ENCODE measurements at regions not wholly inside any gene's neighbourhood (a gene's known extent, or its start where the extent isn't known, plus 50 kb on each side); places are given as distances from the start of the nearest gene placed in this dataset.

GRCh38 chr5:19406576-19407365, 581.2 kb downstream of the CDH18 start:
- Mint-ChIP-seq H3K4me3 (no peak overlapping the region), H3K36me3 (ENCODE audit: insufficient read depth in 1 of 3, low read depth in 3 of 3) (peaks cover 0 to 7% (median 0%) of the 10 kb centered on the region in 3 experiments; a peak in 3 of 7 replicates), H3K9me3 (peaks cover 3 to 6% of the 10 kb centered on the region in 2 experiments; a peak in 2 of 5 replicates), H3K27ac (no peak overlapping the region), H3K27me3 (ENCODE audit: low read depth) (no peaks in the 10 kb centered on the region), H3K4me1 (peaks cover 6 to 11% of the 10 kb centered on the region in 2 experiments)
- Histone ChIP-seq H2AFZ (ENCODE audit: low read length) (no peak overlapping the region), H4K8ac (replicated peaks; ENCODE audit: insufficient read length, low read depth, low read length) (no peak overlapping the region), H3K23ac (ENCODE audit: insufficient read length, low read depth, low read length) (no peak overlapping the region), H4K20me1 (ENCODE audit: control insufficient read depth, insufficient read depth, insufficient read length) (no peaks in the 10 kb centered on the region), H2BK20ac (ENCODE audit: low read depth, low read length, poor library complexity, severe bottlenecking) (no peak overlapping the region), H2BK5ac (ENCODE audit: insufficient read length, low read length) (no peak overlapping the region), H3K14ac (ENCODE audit: insufficient read depth, low read length) (no peak overlapping the region), H4K5ac (ENCODE audit: insufficient read length, low read depth, low read length) (no peak overlapping the region), H3K27me3 (ENCODE audit: insufficient read depth, low read length) (no peaks in the 10 kb centered on the region), H3K18ac (ENCODE audit: insufficient read length, low read depth, low read length) (no peak overlapping the region), H2BK120ac (ENCODE audit: low read depth, low read length, poor library complexity, severe bottlenecking) (no peak overlapping the region), H3K4me1 (ENCODE audit: insufficient read depth, low read length) (no peaks in the 10 kb centered on the region; the same call in 1 of the 2 replicates), H2BK15ac (ENCODE audit: low read depth, low read length) (no peak overlapping the region), H3K79me2 (ENCODE audit: insufficient read depth, low read length) (no peaks in the 10 kb centered on the region), H3K79me1 (ENCODE audit: insufficient read depth, low read depth, low read length, poor library complexity, severe bottlenecking) (no peaks in the 10 kb centered on the region), H2AK5ac (ENCODE audit: insufficient read length, low read length) (no peak overlapping the region), H3K23me2 (ENCODE audit: insufficient read length, low read depth, low read length, poor library complexity, severe bottlenecking) (no peaks in the 10 kb centered on the region), H3K9ac (ENCODE audit: extremely low read depth, insufficient read length, low read length) (no peak overlapping the region), H3K27ac (ENCODE audit: insufficient read length, low read depth, low read length) (no peak overlapping the region), H2BK12ac (ENCODE audit: insufficient read length, low read depth, low read length) (no peak overlapping the region), H4K91ac (ENCODE audit: insufficient read length, low read depth, low read length) (no peak overlapping the region), H3K4ac (ENCODE audit: low read depth, low read length) (no peak overlapping the region), H3T11ph (ENCODE audit: low read length) (no peak overlapping the region), H3K56ac (ENCODE audit: insufficient read length, low read depth, low read length) (no peak overlapping the region), H3K4me2 (ENCODE audit: insufficient read depth, insufficient read length, low read length) (no peak overlapping the region), H3K9me3 (ENCODE audit: control insufficient read depth, low read depth, low read length) (no peaks in the 10 kb centered on the region)
- TF ChIP-seq, protein P1, sequence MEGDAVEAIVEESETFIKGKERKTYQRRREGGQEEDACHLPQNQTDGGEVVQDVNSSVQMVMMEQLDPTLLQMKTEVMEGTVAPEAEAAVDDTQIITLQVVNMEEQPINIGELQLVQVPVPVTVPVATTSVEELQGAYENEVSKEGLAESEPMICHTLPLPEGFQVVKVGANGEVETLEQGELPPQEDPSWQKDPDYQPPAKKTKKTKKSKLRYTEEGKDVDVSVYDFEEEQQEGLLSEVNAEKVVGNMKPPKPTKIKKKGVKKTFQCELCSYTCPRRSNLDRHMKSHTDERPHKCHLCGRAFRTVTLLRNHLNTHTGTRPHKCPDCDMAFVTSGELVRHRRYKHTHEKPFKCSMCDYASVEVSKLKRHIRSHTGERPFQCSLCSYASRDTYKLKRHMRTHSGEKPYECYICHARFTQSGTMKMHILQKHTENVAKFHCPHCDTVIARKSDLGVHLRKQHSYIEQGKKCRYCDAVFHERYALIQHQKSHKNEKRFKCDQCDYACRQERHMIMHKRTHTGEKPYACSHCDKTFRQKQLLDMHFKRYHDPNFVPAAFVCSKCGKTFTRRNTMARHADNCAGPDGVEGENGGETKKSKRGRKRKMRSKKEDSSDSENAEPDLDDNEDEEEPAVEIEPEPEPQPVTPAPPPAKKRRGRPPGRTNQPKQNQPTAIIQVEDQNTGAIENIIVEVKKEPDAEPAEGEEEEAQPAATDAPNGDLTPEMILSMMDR (conservative IDR thresholded peaks at IDR 0.05): no peak
- WGBS (ENCODE audit: extremely low coverage, insufficient read length, low lambda C conversion rate): no CpG with 5 or more reads among the region's 3 CpGs
- DNase-seq: no peak

Measured in H9 (cell line).